SHP77 treated with DMSO at 0.1 percent for 48 hours (cell line): ENCODE measurements at regions not wholly inside any gene's neighbourhood (a gene's known extent, or its start where the extent isn't known, plus 50 kb on each side); places are given as distances from the start of the nearest gene placed in this dataset.

Source experiments
- DNase-seq: peaks from one replicate; lab custom pipeline; 2025; lab: John Stamatoyannopoulos, UW

DNA sequence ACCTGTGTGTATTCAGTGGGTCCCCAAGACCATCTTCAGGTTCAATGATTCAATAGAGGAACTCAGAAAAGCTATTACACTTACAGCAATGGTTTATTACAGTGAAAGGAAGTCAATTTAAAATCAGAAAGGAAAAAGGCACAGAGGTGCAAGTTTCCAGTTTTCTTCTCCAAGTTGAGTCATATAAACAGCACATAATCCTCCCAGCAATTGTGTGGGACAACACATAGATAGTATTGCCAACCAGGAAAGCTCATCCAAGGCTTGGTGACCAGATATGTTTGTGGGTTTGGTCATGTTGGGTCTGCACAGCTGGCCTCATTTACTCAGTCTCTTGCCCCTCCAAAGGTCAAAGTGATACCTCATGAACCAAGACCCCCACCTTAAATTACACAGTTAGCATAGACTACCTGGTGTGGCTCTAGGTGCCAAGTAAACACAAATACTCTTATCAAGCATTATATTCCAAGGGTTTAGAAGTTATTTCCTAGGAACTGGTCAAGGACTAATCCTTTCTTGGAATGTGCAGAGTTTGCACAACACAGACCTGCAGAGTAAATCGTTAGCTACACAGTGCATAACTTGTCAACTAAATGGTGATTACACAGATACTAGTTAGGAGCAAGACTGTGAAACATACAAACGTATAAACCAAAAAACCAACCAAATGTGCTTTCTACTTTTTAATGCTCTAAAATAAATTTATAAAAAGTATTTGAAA is 777.3 kb downstream of the PCDH18 start:
- no peak for DNase-seq

DNA sequence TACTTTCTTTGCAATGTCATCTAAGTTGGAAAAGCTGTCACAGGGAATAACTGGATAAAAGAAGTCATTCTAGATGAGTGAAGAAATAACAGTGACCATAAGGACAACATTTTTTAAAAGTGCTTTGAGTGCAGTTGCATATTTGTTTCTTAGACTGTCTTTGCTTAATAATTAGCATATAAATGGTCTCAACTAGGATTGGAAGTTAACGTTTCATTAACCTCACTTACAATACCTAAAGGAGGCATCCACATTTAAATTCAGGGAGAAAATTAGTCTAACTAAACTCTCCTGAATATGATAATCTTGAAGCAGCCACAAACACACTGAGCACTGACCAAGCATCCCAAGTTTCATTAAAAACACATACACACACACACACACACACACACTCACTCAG is 780.7 kb downstream of the PCDH18 start:
- no peak for DNase-seq

DNA sequence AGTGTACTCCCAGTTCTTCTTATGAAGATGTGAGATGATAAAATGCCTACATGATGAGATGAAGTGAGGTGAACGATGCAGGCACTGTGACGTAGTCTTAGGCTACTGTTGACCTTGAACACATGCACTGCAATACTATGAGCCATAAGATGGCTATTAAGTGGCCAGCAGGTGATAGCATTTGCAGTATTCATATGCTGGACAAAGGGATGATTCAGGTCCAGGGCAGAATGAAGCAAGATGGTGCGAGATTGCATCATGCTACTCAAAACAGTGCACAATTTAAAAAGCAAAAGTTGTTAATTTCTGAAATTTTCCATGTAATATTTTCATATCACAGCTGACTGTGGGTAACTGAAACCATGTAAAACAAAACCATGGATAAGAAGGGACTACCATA is 781.4 kb downstream of the PCDH18 start:
- DNase-seq: no peak

DNA sequence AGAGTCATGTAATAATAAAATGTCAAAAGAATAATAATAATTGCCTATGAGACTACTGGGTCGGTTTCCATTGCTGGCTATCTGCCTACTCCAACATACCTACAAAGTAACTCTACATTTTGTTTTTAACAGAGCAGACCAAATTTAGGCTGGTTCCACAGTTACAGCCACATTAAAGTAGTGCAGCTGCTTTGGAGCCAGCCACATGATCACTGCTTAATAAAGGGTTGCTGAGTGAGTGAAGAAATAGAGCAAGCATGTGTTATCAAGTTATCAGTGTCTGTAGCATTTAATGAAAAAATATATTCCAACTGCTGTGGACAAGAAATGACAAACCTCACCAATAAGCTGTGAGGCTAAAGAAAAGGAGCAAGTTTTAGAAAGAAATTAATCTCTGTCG is 782.3 kb downstream of the PCDH18 start:
- DNase-seq: no peak

DNA sequence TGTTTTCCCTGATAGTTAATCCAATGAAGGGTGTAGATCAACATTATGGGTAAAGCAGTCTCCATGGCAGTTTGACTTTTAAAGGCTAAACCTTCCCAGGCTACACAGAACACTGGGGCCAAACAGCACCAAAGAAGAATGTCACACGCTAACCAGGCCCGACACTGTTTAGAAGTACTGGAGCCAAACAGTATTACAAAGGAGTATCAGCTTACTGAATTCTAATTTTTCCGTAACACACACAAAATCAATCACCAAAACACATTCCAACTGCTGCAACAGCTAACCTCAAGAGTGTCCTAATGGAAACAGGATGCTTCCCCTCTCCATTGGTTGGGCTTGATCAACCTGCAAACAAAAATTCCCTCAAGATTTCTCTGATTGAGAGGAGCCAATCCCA is 783.5 kb downstream of the PCDH18 start:
- DNase-seq: no peak

DNA sequence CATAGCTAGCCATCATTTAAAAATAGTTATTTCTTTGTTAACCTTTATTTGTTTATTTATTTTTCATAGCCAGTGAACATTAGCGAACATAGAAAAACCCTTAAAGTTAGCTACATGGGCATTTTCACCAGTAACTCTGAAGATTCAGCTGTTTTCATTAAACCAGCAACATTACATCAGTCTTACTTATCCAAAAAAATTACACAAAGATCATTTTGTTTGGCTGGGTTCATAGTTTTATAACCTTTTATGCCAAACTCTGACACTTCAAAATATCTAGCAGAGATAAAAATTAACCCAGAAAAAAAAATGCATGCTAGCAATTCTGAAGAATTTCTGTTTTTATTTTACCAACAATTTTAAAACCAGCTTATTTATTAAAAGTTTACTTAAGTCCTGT is 784.1 kb downstream of the PCDH18 start:
- DNase-seq: no peak

DNA sequence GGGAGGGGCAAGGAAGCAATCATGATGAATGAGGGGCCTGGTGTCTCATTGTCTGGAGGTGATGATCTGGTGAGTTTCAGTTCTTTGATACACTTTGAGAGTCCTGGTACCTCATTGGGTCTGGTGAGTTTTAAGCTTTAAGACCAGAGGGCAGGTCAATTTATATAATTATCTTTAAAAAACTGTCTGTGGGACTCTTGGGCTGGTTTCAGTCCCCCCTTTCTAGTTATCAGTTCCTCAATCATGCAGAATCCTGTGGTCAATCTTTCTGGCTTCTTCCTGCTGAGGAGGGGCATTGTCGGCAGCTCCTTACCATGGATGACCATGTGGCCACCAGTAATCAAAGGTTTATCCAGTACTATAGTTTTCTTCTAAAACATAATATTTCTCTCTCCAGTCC is 789.1 kb downstream of the PCDH18 start:
- DNase-seq: no peak

DNA sequence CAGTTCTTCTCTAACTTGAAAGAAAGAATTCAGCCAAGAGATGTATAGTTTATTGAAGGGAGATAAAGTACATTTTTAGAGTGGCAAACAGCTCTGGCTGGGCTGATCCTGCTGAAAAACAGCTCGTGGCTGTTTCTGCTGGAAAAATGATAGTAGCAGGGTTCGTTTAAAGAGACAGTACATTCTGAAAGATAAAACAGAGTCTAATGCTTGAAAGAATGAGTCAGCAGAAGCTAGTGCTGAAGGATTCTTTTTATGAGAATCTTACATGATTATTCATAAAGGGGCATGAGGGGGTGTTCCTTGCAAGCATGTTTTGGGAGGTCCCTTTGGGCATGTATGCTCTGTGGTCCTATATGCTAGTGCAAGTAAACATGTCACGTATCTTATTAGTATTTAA is 790.0 kb downstream of the PCDH18 start:
- no peak for DNase-seq

DNA sequence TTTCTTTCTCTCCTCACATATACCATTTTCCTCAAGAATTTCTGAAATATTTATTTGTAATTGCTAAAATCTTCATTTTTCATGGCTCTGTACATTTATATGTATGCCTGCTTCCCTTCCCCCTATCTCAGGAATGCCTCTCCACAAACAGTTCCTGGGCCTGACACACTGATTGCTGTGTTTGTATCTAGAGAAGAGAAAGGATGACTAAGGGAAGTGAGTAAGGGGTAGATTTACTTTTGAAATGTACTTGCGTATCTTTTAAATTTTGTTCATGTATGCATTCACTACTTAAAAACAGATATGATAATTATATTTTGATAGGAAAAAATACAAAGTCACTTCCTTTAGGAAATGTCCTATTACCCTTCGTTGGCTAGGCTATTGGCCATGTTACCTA is 790.8 kb downstream of the PCDH18 start:
- no peak for DNase-seq

DNA sequence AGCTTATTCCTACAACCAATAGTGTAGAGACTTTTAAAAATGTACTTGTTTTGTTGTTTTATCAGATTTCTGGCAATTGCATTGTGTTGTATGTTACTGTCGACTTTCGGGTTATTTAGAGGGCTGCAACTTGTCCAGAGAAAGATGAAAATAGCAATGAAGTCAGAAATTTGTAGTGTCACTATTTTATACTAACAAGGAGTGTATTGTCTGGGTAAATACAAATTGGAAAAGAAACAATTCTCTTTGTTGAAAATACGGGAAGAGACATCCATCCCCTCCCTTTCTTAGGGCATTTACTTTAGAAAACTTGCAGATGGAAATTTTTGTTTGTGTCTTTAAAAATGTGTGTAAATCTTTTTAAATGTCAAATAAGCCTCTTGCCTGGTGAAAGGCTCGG is 792.0 kb downstream of the PCDH18 start:
- no peak for DNase-seq

DNA sequence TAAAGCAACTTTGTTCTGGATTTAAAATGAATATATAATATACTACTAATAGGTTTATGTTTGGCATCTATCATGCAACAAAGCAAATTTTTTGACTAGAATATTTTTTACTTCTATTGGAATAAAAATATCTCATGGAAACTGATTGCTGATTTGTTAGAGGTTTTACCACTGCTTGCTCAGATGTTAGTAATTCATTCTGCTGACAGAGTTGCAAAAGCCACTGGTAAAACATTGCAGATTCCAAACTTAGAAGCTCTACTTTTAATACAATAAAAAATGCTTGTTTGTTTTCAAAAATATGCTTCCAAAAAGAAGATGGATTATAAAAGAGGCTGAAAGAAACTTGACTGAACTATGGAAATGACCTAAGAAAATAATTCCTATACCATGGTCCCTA is 795.2 kb downstream of the PCDH18 start:
- DNase-seq: no peak

DNA sequence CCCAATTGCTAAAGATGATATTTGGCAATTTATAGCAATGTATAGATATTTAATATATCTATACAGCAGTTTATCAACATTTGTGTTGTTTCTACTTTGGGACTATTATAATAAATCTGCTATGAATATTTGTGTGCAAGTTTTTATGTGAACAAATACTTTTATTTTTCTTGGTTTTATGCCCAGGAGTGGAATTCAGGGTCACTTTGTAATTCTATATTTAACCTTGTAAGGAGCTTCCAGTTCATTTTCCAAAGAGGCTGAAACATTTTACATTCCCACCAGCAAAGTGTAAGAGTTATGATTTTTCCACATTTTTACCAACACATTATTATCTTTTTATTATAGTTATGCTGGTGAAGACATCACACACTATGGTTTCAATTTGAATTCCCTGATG is 801.3 kb downstream of the PCDH18 start:
- no peak for DNase-seq

DNA sequence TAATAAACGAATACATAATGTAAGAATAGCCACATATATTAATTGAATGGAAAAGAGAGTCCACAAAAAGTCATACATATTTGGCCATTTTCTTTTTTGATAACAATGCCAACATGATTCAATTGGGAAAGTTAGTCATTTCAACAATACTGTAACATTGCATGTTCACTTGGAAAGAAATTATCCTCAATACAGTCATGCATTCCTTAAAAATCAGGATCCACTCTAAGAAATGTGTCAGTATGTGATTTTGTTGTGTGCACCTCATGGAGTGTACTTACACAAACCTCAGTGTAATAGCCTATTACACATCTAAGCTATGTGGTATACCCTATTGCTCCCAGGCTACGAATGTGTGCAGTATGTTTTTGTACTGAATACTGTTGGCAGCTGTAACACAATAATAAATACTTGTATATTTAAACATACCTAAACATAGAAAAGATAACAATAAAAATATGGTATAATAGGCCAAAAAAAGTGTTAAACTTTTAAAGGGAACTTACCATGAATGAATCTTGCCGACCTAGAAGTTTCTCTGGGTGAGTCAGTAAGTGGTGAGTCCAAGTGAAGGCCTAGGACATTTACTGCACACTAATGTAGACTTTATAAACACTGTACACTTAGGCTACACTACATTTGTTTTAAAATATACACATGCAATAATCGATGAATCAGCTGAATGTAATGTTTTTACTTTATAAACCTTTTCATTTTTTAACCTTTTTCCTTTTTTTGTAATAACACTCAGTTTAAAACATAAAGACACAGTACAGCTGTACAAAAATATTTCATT is 806.8 kb downstream of the PCDH18 start:
- DNase-seq: no peak

DNA sequence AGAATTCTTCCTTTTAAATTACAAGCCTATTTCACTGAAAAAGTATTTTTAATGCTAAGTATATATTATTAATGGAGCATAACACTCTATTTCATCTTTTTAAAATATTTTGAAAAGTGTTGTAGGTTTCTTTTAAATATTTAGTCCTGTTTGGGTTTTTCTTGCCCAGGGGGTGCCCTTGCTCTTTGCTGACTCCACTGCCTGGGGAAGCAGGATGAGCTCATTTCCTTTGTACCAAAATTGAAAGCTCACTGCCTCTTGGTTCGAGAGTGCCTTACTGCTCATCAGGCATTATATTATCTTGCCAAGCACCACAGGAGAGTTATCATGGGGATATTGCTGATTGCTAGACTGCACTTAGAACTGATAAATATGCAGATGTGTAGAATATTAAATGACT is 819.2 kb downstream of the PCDH18 start:
- no peak for DNase-seq

DNA sequence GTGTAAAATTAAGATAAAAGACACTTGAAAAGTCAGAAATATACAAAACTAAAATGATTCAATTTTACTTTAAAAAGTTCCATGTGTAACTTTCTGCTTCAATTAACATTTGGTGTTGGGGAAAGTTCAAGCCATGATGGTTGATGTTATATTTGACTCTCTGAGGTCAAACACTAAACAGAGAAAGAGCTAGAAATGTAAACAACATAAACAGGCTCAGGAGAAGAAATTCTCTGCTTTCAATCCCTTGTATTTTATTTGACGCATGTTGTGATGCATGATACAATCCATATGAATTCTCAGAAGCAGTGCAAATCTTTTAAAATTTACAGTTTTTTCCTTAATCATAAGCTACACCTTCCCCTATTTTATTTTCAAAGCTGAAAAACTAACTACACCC is 822.4 kb downstream of the PCDH18 start:
- DNase-seq: no peak

DNA sequence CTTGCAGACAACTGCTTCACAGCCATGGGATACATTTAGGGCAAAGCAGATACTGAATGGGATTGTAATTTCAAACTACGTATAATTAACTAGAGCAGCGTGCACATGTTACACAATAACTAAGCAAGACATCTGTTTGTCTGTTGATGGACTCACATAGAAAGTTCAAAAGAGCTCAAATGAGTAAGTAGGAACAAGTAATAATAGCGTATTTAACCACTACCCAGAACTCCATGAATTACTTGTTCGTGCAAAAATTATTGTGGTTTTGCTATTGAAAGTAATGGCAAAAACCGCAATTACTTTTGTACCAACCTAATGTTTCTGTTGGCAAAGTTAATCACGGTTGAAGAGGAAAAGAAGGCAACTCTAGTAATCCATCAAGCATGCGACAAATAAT is 825.4 kb downstream of the PCDH18 start:
- DNase-seq: no peak

DNA sequence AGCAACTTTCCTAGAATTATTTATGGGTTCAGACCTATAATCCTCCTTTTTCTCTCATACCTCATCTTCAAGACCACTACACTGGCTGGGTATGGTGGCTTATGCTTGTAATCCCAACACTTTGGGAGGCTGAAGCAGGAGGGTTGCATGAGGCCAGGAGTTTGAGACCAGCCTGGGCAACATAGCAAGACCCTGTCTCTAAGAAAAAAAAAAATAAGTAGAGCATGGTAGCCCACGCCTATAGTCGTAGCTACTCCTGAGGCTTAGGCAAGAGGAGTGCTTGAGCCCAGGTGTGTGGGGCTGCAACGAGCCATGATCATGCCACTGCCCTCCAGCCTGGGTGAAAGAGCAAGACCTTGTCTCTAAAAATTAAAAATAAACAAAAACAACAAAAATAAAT is 832.4 kb downstream of the PCDH18 start:
- DNase-seq: no peak

DNA sequence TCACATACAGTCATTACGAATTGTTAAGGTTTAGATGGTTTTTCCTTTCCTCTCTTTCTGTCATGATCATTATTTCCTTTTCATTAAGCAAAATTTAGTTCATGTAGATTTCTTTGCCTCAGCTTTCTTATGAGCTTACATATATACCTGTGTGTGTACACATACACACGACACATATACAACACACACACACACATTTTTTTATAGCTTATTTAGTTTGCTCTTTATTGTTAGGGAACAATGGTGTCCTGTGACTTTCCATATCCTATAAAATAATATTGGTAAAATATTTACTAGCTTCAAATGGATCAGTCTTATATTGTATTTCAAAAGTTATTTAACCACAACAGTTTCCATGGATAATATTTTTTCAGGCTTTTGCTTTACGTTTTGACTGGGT is 840.7 kb downstream of the PCDH18 start:
- no peak for DNase-seq

DNA sequence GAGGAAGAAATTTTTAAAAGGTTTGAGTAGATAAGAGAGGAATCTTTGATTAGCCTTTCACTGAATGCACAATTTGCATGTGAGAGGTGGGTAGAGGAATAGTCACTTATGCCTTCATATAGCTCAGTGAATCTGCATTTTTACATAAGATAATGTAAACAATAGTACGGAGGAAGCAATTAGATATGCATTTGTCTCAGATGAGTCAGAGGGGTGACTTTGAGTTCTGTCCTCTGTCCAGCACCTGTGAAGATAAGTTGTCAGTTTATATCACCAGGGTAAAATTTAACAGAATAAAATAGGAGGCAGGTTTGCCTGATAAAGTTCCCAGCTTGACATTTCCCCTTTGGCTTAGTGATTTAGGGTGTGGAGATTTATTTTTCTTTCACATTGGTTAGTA is 841.9 kb downstream of the PCDH18 start:
- DNase-seq: no peak

DNA sequence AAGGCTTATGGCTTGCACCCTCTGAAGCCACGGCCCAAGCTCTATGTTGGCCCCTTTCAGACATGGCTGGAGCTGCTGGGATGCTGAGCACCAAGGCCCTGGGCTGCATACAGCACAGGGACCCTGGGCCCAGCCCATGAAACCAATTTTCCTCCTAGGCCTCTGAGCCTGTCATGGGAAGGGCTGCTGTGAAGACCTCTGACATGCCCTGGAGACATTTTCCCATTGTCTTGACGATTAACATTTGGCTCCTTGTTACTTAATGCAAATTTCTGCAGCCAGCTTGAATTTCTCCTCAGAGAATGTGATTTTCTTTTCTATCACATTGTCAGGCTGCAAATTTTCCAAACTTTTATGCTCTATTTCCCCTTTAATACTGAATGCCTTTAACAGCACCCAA is 844.7 kb downstream of the PCDH18 start:
- no peak for DNase-seq

DNA sequence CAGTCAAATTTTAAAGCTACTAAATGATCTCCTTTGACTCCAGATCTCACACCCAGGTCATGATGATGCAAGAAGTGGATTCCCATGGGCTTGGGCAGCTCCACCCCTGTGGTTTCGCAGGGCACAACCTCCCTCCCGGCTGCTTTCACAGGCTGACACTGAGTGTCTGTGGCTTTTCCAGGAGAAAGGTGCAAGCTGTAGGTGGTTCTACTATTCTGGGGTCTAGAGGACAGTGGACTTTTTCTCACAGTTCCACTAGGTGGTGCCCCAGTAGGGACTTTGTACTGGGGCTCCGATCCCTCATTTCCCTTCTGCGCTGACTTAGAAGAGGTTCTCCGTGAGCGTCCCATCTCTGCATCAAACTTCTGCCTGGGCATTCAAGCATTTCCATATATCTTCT is 845.2 kb downstream of the PCDH18 start:
- DNase-seq: no peak

DNA sequence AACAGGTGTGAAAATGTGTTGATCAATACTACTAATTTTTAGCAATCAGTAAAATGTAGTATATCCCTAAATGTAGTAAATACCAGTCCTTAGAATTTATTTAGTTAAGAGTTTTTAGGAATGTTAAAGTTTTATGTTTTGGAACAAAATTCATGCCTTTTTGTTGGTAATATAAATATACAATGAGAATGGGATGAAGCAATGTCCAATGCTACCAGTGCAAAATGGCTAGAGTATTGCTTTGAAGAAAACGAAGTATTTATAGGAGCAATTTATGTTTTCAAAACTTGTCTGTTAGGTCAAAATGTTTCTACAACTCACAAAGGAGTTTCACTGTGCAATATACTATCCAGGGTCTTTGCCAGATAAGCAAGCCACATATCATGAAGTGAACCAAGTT is 851.5 kb downstream of the PCDH18 start:
- no peak for DNase-seq

DNA sequence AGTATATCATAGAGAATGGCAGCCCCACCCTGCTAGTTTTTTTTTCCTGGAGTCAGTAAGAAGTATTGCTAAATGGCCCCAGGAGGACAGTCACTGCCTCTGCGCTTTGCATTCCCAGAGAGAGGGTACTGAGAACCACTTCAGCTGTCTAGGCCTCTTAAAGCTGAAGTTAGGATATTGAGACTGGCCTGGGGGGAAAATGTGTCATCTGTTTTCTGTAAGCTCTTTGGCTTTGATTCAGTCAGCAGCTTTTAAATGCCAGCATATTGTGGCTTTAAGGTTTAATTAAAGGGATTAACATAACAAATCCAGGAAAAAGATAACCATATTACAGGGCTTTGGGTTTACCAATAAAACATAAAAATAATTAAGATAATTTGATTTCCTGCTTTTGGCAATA is 852.0 kb downstream of the PCDH18 start:
- DNase-seq: no peak

DNA sequence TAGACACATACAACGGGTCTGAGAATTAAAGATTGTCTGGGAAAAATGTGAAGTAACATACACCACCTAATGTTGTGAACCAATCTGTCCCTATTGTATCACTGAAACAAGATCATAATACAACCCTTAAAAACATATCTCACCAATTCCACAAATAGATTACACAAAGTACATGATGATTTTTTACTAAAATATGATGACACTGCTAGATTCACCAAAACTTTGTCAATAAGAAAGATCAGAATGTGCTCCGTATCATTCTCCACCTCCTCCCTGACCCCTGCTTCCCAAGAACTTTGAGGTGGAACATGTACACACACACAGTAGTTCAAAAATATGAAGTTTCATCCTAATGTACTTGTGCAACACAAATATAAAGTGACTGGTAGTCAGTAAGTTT is 862.0 kb downstream of the PCDH18 start:
- DNase-seq: no peak
